ENCODE measurements at regions not wholly inside any gene's neighbourhood (a gene's known extent, or its start where the extent isn't known, plus 50 kb on each side); places are given as distances from the start of the nearest gene placed in this dataset.
A peak's percentile ranks its signal among the peaks of the same experiment; 100 is the strongest.

DNA sequence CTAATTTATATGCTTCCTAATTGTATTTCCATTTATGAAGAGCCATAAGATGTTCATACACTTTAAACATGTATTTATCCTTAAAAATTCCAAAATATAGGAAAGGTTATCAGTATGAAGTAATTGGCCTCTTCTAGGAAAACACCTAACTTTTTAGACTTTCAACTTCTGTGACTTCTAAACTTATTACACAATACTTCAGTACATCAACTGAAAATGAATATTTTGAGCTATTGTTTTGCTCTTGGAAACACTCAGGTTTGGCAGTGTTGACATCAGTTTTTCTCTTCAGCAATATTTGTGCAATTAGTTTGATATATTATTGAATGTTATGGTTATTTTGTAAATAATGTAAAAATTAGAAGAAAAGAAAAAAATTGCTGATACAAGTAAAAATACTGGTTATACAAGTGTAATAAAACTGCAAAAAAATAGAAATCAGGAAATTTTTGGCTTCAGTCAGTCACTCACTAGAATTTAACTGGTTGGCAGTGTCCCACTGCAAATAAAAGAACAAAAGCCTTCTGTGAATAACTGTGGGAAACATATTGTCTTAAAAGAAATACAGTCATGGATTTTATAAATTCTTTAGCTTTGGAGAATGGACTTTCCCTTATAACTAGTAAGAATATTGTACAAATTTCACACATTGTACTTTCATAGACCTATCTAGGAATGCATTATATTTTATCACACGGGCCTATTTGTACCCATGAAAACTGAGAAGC is 635.9 kb downstream of the TLE1 start:
- DNase-seq (ENCODE audit: low read depth, low spot score), result no peak
- POLR2A ChIA-PET, result no interaction called here
- TF ChIP-seq, protein P1, sequence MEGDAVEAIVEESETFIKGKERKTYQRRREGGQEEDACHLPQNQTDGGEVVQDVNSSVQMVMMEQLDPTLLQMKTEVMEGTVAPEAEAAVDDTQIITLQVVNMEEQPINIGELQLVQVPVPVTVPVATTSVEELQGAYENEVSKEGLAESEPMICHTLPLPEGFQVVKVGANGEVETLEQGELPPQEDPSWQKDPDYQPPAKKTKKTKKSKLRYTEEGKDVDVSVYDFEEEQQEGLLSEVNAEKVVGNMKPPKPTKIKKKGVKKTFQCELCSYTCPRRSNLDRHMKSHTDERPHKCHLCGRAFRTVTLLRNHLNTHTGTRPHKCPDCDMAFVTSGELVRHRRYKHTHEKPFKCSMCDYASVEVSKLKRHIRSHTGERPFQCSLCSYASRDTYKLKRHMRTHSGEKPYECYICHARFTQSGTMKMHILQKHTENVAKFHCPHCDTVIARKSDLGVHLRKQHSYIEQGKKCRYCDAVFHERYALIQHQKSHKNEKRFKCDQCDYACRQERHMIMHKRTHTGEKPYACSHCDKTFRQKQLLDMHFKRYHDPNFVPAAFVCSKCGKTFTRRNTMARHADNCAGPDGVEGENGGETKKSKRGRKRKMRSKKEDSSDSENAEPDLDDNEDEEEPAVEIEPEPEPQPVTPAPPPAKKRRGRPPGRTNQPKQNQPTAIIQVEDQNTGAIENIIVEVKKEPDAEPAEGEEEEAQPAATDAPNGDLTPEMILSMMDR (IDR thresholded peaks at IDR 0.05; ENCODE audit: insufficient read depth, low read length, missing control alignments), result no peak
- H3K4me3 ChIP-seq (ENCODE audit: low read depth, low read length), result no peak overlapping the region
- CTCF ChIA-PET, result interaction anchor here (1.0 to 1.5 kb wide), 2 partner anchors 14 to 17 kb away, joined by 3 to 4 read pairs; no protein-coding TSS in a partner anchor

DNA sequence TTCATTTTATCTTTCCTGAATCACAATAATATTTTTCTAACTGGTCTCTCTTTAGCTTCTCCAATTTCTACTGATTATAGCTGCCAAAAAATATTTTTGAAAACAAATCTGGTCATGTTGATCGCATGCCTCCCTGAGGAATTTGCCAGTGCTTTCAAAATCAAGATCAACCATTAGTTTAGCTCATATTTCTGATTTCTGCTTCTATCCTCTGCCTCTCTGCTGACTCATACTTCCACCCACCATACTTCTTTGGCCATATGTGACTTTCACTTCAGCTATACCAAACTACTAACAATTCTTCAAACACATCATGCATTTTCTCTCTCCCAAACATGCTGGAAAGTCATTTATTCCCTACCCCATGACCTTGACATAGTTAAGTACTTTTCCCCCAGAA is 636.5 kb downstream of the TLE1 start:
- peak; percentile 29 for DNase-seq (ENCODE audit: low read depth, low spot score)
- ChIA-PET CTCF (interaction anchor here (1.5 kb wide), 1 partner anchor 13 kb away, joined by 4 read pairs; no protein-coding TSS in a partner anchor), POLR2A (no interaction called here)
- TF ChIP-seq, protein P1 (IDR thresholded peaks at IDR 0.05; ENCODE audit: insufficient read depth, low read length, missing control alignments), result no peak
- no peak overlapping the region for H3K4me3 ChIP-seq (ENCODE audit: low read depth, low read length)

DNA sequence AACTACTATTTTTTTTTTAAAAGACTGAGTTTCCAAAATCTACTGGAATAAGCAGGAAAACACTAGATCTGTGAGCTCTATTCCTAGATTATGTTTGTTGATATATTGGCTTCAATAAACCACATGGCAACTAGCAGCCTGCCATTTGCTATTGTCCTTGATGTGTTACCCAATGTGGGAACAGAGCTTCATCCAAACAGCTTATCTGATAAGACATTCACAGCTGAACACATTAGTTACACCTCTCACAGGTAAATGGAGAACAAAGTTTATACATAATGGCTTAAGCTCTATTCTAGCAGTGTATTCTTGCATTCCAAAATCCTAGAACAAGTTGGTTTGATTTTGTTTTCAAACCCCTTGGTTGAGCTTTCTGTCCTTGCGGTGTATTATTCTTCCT is 642.1 kb downstream of the TLE1 start:
- ChIA-PET POLR2A (no interaction called here), CTCF (no interaction called here)
- TF ChIP-seq, protein P1 (IDR thresholded peaks at IDR 0.05; ENCODE audit: insufficient read depth, low read length, missing control alignments), result no peak
- no peak for DNase-seq (ENCODE audit: low read depth, low spot score)
- H3K4me3 ChIP-seq (ENCODE audit: low read depth, low read length), result no peak overlapping the region

DNA sequence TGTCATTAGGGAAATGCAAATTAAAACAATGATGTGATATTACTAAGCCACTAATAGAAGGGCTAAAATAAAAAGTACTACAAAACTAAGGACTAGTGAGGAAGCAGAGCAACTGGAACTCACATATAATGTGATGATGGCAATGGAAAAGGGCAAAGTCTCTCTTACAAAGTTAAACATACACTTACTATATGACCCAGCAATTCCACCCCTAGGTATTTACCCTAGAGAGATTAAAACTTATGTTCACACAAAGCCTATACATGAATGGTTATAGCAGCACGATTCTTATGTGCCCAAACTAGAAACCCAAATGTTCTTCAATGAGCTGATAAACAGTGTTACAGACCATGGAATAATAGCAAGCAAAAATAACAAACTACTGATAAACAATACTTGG is 643.7 kb downstream of the TLE1 start:
- H3K4me3 ChIP-seq (ENCODE audit: low read depth, low read length), result no peak overlapping the region
- ChIA-PET CTCF (interaction anchor here (0.6 kb wide), 1 partner anchor 32 kb away, joined by 3 read pairs; no protein-coding TSS in a partner anchor), POLR2A (interaction anchor here (0.5 kb wide), 1 partner anchor 526 kb away, joined by 3 read pairs; no protein-coding TSS in a partner anchor)
- TF ChIP-seq, protein P1 (IDR thresholded peaks at IDR 0.05; ENCODE audit: insufficient read depth, low read length, missing control alignments), result no peak
- DNase-seq (ENCODE audit: low read depth, low spot score), result no peak

DNA sequence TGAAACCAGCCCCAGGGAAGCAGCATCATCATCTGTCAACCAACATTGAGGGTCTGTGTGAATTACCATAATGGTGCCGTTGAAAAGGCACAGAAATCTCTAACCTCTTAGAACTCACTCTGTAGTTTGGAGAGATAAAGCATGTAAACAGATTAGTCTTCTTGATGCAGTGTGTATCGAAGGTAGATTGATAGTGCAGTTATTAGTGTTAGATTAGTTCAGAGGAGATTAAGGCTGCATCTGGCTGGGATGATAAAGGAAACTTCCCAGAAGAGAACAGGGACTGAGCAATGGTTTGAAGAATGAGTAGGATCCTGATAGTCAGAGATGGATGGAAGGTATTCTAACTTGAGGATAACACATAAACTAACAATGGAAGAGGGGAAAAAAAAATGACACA is 651.5 kb downstream of the TLE1 start:
- DNase-seq (ENCODE audit: low read depth, low spot score), result no peak
- no peak overlapping the region for H3K4me3 ChIP-seq (ENCODE audit: low read depth, low read length)
- ChIA-PET CTCF (no interaction called here), POLR2A (no interaction called here)
- TF ChIP-seq, protein P1 (IDR thresholded peaks at IDR 0.05; ENCODE audit: insufficient read depth, low read length, missing control alignments), result no peak

DNA sequence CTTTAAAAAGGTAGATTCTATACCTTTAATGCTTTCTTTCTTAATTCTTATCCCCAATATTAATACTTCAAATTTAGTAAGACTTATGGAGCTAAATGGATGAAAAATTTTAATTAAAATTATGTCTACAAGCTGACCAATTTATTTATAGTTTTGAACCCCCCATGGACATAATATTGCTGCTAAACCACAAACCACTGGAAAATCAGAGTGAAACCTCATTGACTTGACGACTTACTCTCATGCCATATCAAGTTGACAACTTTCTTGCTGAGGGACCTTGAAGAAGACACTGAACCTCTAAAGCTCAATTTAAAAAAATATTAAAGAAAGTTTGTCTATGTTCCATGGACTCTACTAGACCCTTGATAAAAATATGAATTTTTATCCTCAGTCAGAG is 653.7 kb downstream of the TLE1 start:
- no peak for DNase-seq (ENCODE audit: low read depth, low spot score)
- H3K4me3 ChIP-seq (ENCODE audit: low read depth, low read length), result no peak overlapping the region
- POLR2A ChIA-PET, result no interaction called here
- TF ChIP-seq, protein P1 (IDR thresholded peaks at IDR 0.05; ENCODE audit: insufficient read depth, low read length, missing control alignments), result no peak
- CTCF ChIA-PET, result interaction anchor here (0.8 kb wide), 1 partner anchor 18 kb away, joined by 3 read pairs; no protein-coding TSS in a partner anchor
